GM23338 (cell line): ENCODE measurements at regions not wholly inside any gene's neighbourhood (a gene's known extent, or its start where the extent isn't known, plus 50 kb on each side); places are given as distances from the start of the nearest gene placed in this dataset.

ENCODE experiments used
- ATAC-seq: fragments of 200-7000 bp; cut with Tn5 transposase; 3 replicates; pipeline ENCODE4 v1.9.1; 2020
- DNase-seq: peaks from one replicate; pipeline ENCODE4 v3.0.0-alpha.2; 2015; ENCODE audit warnings: low spot score
- H2AFZ ChIP-seq: fragments of 200-600 bp; sonication (generic); 2 replicates; pipeline ENCODE4 v1.8.0; 2016; ENCODE audit warnings: antibody characterized with exemption, mild to moderate bottlenecking, moderate library complexity
- H3F3A ChIP-seq: fragments of 200-600 bp; sonication (generic); replicated peaks from 2 replicates; pipeline ENCODE4 v1.8.0; 2017; ENCODE audit warnings: antibody characterized with exemption, mixed run types, low read depth
- H3K27ac ChIP-seq: fragments of 200-600 bp; sonication (generic); 2 replicates; pipeline ENCODE4 v1.6.1; 2016; ENCODE audit warnings: low read depth
- H3K27me3 ChIP-seq: fragments of 200-600 bp; sonication (generic); 2 replicates; pipeline ENCODE4 v1.8.0; 2016; ENCODE audit warnings: mild to moderate bottlenecking, mixed run types, moderate library complexity; ENCODE audit not compliant: insufficient read depth
- H3K36me3 ChIP-seq: fragments of 200-600 bp; sonication (generic); 2 replicates; pipeline ENCODE4 v1.8.0; 2016; ENCODE audit warnings: mild to moderate bottlenecking; ENCODE audit not compliant: insufficient read depth
- H3K4me1 ChIP-seq: fragments of 200-600 bp; sonication (generic); 2 replicates; pipeline ENCODE4 v1.8.0; 2016; ENCODE audit warnings: mild to moderate bottlenecking, moderate library complexity; ENCODE audit not compliant: insufficient read depth
- H3K4me2 ChIP-seq: fragments of 200-600 bp; sonication (generic); 2 replicates; pipeline ENCODE4 v1.7.1; 2017; ENCODE audit warnings: mixed run types
- H3K4me3 ChIP-seq: fragments of 200-600 bp; sonication (generic); 2 replicates; pipeline ENCODE4 v1.6.1; 2016; ENCODE audit warnings: mixed run types
- H3K79me2 ChIP-seq: fragments of 200-600 bp; sonication (generic); replicated peaks from 2 replicates; pipeline ENCODE4 v1.8.0; 2017; ENCODE audit warnings: mild to moderate bottlenecking; ENCODE audit not compliant: insufficient read depth
- H3K9me2 ChIP-seq: fragments of 200-600 bp; sonication (generic); 2 replicates; pipeline ENCODE4 v1.8.0; 2017; ENCODE audit not compliant: insufficient read depth
- H4K20me1 ChIP-seq: fragments of 200-600 bp; sonication (generic); replicated peaks from 2 replicates; pipeline ENCODE4 v1.8.0; 2017; ENCODE audit warnings: mild to moderate bottlenecking; ENCODE audit not compliant: insufficient read depth
- H3K27ac Mint-ChIP-seq: 2 replicates; pipeline ENCODE4 v1.8.0; 2020; ENCODE audit warnings: inconsistent platforms, mild to moderate bottlenecking, moderate library complexity, mixed read lengths
- H3K27me3 Mint-ChIP-seq: 3 replicates; pipeline ENCODE4 v1.8.0; 2022; ENCODE audit warnings: low read depth, mild to moderate bottlenecking, moderate library complexity, mixed read lengths, inconsistent platforms; ENCODE audit not compliant: insufficient read depth, poor library complexity
- H3K36me3 Mint-ChIP-seq: 3 replicates; pipeline ENCODE4 v1.8.0; 2021; ENCODE audit warnings: low read depth, mild to moderate bottlenecking, inconsistent platforms, moderate library complexity, mixed read lengths
- H3K4me1 Mint-ChIP-seq: 3 replicates; pipeline ENCODE4 v1.8.0; 2020; ENCODE audit warnings: mild to moderate bottlenecking, inconsistent platforms, mixed read lengths
- H3K4me3 Mint-ChIP-seq: 3 replicates; pipeline ENCODE4 v1.8.0; 2021; ENCODE audit warnings: moderate library complexity, mild to moderate bottlenecking, inconsistent platforms, mixed read lengths
- H3K9me3 Mint-ChIP-seq: 3 replicates; pipeline ENCODE4 v1.8.0; 2020; ENCODE audit warnings: moderate library complexity, mild to moderate bottlenecking, inconsistent platforms, mixed read lengths
- CREB1 ChIP-seq: fragments of 250-450 bp; sonication (Bioruptor Pico); IDR thresholded peaks from 2 replicates; pipeline ENCODE4 v1.5.0; 2020; ENCODE audit warnings: low read depth, mild to moderate bottlenecking, moderate library complexity
- CTCF ChIP-seq, 2 experiments: fragments of 200-600 bp in 1 of 2; sonication (generic) in 1 of 2; conservative IDR thresholded peaks; 2 replicates each; pipeline versions ENCODE4 v1.5.1 to v1.6.1; 2016 to 2017; ENCODE audit warnings: antibody characterized with exemption in 2 of 2, low read depth in 2 of 2, mild to moderate bottlenecking in 2 of 2, moderate library complexity in 1 of 2
- ETS1 ChIP-seq: IDR thresholded peaks from 2 replicates; pipeline ENCODE4 v1.6.1; 2016; ENCODE audit warnings: antibody characterized with exemption
- EZH2phosphoT487 ChIP-seq: fragments of 200-600 bp; sonication (generic); IDR thresholded peaks from one replicate; pipeline ENCODE4 v1.8.1; 2018; ENCODE audit warnings: antibody characterized with exemption; ENCODE audit not compliant: unreplicated experiment
- JUNB ChIP-seq: IDR thresholded peaks from one replicate; pipeline ENCODE4 v1.6.1; 2016; ENCODE audit warnings: antibody characterized with exemption; ENCODE audit not compliant: unreplicated experiment
- NANOG ChIP-seq: IDR thresholded peaks from 2 replicates; pipeline ENCODE4 v1.6.1; 2016; ENCODE audit warnings: antibody characterized with exemption, borderline replicate concordance
- POLR2AphosphoS5 ChIP-seq: IDR thresholded peaks from 2 replicates; pipeline ENCODE4 v1.6.1; 2016; ENCODE audit warnings: antibody characterized with exemption, low read depth
- STAT1 ChIP-seq: IDR thresholded peaks from one replicate; pipeline ENCODE4 v1.6.1; 2016; ENCODE audit warnings: antibody characterized with exemption; ENCODE audit not compliant: unreplicated experiment
- ZNF114 ChIP-seq: fragments of 250-450 bp; sonication (Bioruptor Pico); IDR thresholded peaks from 2 replicates; pipeline ENCODE4 v1.5.0; 2020; ENCODE audit warnings: mild to moderate bottlenecking, moderate library complexity
- ZNF331 ChIP-seq: fragments of 250-450 bp; sonication (Bioruptor Pico); IDR thresholded peaks from 2 replicates; pipeline ENCODE4 v1.5.0; 2020; ENCODE audit warnings: low read depth, mild to moderate bottlenecking, moderate library complexity
- ZNF462 ChIP-seq: fragments of 250-450 bp; sonication (Bioruptor Pico); IDR thresholded peaks from 2 replicates; pipeline ENCODE4 v1.5.0; 2020; ENCODE audit warnings: mild to moderate bottlenecking, moderate library complexity

- no peaks in the 10 kb centered on the region for H3K36me3 ChIP-seq
- TF ChIP-seq JUNB (no peak), ZNF462 (CRISPR knock-in tag) (no peak), EZH2phosphoT487 (no peak), CTCF (conservative IDR thresholded peaks at IDR 0.05; ENCODE audit: low read depth in 2 of 2) (no peak), STAT1 (no peak), NANOG (no peak), ZNF114 (CRISPR knock-in tag) (no peak), CREB1 (CRISPR knock-in tag) (no peak), POLR2AphosphoS5 (no peak), ZNF331 (CRISPR knock-in tag) (no peak), ETS1 (no peak)
- H3F3A ChIP-seq, result no peaks in the 10 kb centered on the region
- no peaks in the 10 kb centered on the region for H4K20me1 ChIP-seq
- H3K4me3 ChIP-seq, result no peak overlapping the region
- peaks cover 8% of the 10 kb centered on the region; the same call in 1 of the 2 replicates for H3K9me2 ChIP-seq
- Mint-ChIP-seq H3K36me3 (no peaks in the 10 kb centered on the region), H3K4me3 (no peak overlapping the region), H3K27ac (no peak overlapping the region), H3K4me1 (peaks cover 3% of the 10 kb centered on the region), H3K9me3 (no peaks in the 10 kb centered on the region; the same call in 2 of the 3 replicates), H3K27me3 (peaks cover 7% of the 10 kb centered on the region)
- ATAC-seq (no peak), DNase-seq (no peak)
- H3K4me1 ChIP-seq, result peaks cover 10% of the 10 kb centered on the region
- H2AFZ ChIP-seq, result peak overlapping the region; percentile 74; the same call in 1 of the 2 replicates
- H3K27me3 ChIP-seq, result no peaks in the 10 kb centered on the region
- no peak overlapping the region for H3K27ac ChIP-seq
- no peak overlapping the region for H3K4me2 ChIP-seq
- no peaks in the 10 kb centered on the region for H3K79me2 ChIP-seq
These were observed 111.4 kb upstream of the ZNF644 start for GRCh38 chr1:91133248-91133647.
